Progenitor cell of endocrine pancreas (in vitro differentiated cells): ENCODE measurements at regions not wholly inside any gene's neighbourhood (a gene's known extent, or its start where the extent isn't known, plus 50 kb on each side); places are given as distances from the start of the nearest gene placed in this dataset.

Experiments
- DNase-seq: peaks from one replicate; pipeline ENCODE4 v3.0.0; 2021; ENCODE audit warnings: low spot score; ENCODE audit not compliant: unreplicated experiment
- H3K27ac Mint-ChIP-seq: 2 replicates; pipeline ENCODE4 v1.8.0; 2021; ENCODE audit warnings: mild to moderate bottlenecking, moderate library complexity, mixed read lengths
- H3K27me3 Mint-ChIP-seq: 2 replicates; pipeline ENCODE4 v1.8.0; 2021; ENCODE audit warnings: mixed read lengths
- H3K36me3 Mint-ChIP-seq: 2 replicates; pipeline ENCODE4 v1.8.0; 2022; ENCODE audit warnings: mixed read lengths; ENCODE audit not compliant: insufficient read depth
- H3K4me1 Mint-ChIP-seq: 2 replicates; pipeline ENCODE4 v1.8.0; 2021; ENCODE audit warnings: low read depth, mixed read lengths
- H3K4me3 Mint-ChIP-seq: 2 replicates; pipeline ENCODE4 v1.8.0; 2021; ENCODE audit warnings: low read depth, mild to moderate bottlenecking, moderate library complexity, mixed read lengths
- H3K9me3 Mint-ChIP-seq: 2 replicates; pipeline ENCODE4 v1.8.0; 2021; ENCODE audit warnings: low read depth, mixed read lengths
- CTCF ChIP-seq: fragments of 200-600 bp; sonication (generic); IDR thresholded peaks from one replicate; pipeline ENCODE4 v1.5.0; 2021; ENCODE audit warnings: antibody characterized with exemption, mild to moderate bottlenecking; ENCODE audit not compliant: unreplicated experiment

GRCh38 chr5:154118385-154118784, 72.1 kb upstream of the GALNT10 start:
- no peak overlapping the region for H3K27ac Mint-ChIP-seq
- peaks cover 23% of the 10 kb centered on the region for H3K27me3 Mint-ChIP-seq
- H3K9me3 Mint-ChIP-seq: peaks cover 2% of the 10 kb centered on the region
- no peak for DNase-seq
- H3K4me3 Mint-ChIP-seq: no peak overlapping the region
- H3K4me1 Mint-ChIP-seq: no peaks in the 10 kb centered on the region
- no peak for TF ChIP-seq CTCF
- H3K36me3 Mint-ChIP-seq: no peaks in the 10 kb centered on the region

DNA sequence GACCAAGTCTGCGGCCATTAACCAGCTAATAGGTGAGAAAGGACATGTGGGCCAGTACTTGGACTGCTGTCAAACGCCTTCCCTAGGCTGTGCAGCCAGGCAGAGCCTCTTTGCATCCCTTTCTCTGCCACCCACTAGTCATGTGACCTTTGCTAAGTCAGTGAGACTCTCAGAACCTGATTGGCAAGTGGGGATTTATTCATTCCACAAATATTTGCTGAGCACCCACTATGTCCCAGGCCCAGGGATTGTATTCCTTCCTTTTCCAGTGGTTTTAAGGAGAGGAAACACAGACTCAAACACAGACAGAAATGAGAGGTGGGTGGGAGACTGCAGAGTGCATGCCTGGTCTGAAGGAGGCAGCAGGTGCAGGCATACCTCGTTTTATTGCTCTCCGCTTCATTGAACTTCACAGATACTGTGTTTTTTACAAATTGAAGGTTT, 71.6 kb upstream of the GALNT10 start:
- peak; percentile 29 for TF ChIP-seq CTCF
- Mint-ChIP-seq H3K9me3 (peaks cover 5% of the 10 kb centered on the region), H3K4me1 (no peaks in the 10 kb centered on the region), H3K27me3 (peaks cover 20% of the 10 kb centered on the region), H3K27ac (no peak overlapping the region), H3K36me3 (no peaks in the 10 kb centered on the region), H3K4me3 (no peak overlapping the region)
- DNase-seq: no peak

DNA sequence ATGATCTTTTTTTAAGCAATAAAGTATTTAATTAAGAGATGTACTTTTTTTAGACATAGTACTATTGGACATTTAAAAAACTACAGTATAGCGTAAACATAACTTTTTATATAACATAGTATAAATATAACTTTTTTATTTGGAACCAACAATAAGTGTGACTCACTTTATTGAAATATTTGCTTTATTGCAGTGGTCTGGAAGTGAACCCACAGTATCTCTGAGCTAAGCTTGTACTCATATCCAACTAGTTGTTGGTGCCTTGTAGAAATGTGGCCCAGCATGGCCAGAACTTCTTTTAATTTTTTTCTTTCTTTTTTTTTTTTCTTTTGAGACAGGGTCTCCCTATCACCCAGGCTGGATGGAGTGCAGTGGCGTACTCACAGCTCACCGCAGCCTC, 61.5 kb upstream of the GALNT10 start:
- no peak for TF ChIP-seq CTCF
- H3K9me3 Mint-ChIP-seq: peaks cover 12% of the 10 kb centered on the region
- no peaks in the 10 kb centered on the region for H3K4me1 Mint-ChIP-seq
- DNase-seq: no peak
- no peaks in the 10 kb centered on the region for H3K36me3 Mint-ChIP-seq
- H3K27ac Mint-ChIP-seq: no peak overlapping the region
- H3K4me3 Mint-ChIP-seq: no peak overlapping the region
- H3K27me3 Mint-ChIP-seq: peaks cover 14% of the 10 kb centered on the region

- H3K4me3 Mint-ChIP-seq: no peak overlapping the region
- no peaks in the 10 kb centered on the region for H3K4me1 Mint-ChIP-seq
- H3K36me3 Mint-ChIP-seq: no peaks in the 10 kb centered on the region
- TF ChIP-seq CTCF: no peak
- peaks cover 14% of the 10 kb centered on the region for H3K27me3 Mint-ChIP-seq
- DNase-seq: no peak
- H3K27ac Mint-ChIP-seq: no peak overlapping the region
- H3K9me3 Mint-ChIP-seq: peaks cover 8% of the 10 kb centered on the region
These were observed 60.6 kb upstream of the GALNT10 start for GRCh38 chr5:154129921-154130320.

- no peaks in the 10 kb centered on the region for H3K36me3 Mint-ChIP-seq
- TF ChIP-seq CTCF: no peak
- no peak overlapping the region for H3K4me3 Mint-ChIP-seq
- H3K9me3 Mint-ChIP-seq: peaks cover under 1% of the 10 kb centered on the region
- peaks cover 16% of the 10 kb centered on the region for H3K27me3 Mint-ChIP-seq
- H3K27ac Mint-ChIP-seq: no peak overlapping the region
- no peak for DNase-seq
- no peaks in the 10 kb centered on the region for H3K4me1 Mint-ChIP-seq
These were observed 58.7 kb upstream of the GALNT10 start for GRCh38 chr5:154131817-154132216.
